Stimulated activated CD4-positive, alpha-beta T cell treated with anti-CD3 and anti-CD28 coated beads, Interleukin-1b, Interleukin-23, amount 100 ng/mL, for 48 hours (primary cell): ENCODE measurements at regions not wholly inside any gene's neighbourhood (a gene's known extent, or its start where the extent isn't known, plus 50 kb on each side); places are given as distances from the start of the nearest gene placed in this dataset.
"Not testable (repeated sequence)": the region's sequence is repeated elsewhere in the genome, so short reads cannot be mapped to it uniquely, and the experiment has no call there.

ENCODE experiments used
- DNase-seq: peaks from one replicate; pipeline ENCODE4 v3.0.0-alpha.2; 2020

GRCh38 chr2:238502088-238502810 lies 75.5 kb downstream of the ASB1 start:
- DNase-seq = no peak

DNA sequence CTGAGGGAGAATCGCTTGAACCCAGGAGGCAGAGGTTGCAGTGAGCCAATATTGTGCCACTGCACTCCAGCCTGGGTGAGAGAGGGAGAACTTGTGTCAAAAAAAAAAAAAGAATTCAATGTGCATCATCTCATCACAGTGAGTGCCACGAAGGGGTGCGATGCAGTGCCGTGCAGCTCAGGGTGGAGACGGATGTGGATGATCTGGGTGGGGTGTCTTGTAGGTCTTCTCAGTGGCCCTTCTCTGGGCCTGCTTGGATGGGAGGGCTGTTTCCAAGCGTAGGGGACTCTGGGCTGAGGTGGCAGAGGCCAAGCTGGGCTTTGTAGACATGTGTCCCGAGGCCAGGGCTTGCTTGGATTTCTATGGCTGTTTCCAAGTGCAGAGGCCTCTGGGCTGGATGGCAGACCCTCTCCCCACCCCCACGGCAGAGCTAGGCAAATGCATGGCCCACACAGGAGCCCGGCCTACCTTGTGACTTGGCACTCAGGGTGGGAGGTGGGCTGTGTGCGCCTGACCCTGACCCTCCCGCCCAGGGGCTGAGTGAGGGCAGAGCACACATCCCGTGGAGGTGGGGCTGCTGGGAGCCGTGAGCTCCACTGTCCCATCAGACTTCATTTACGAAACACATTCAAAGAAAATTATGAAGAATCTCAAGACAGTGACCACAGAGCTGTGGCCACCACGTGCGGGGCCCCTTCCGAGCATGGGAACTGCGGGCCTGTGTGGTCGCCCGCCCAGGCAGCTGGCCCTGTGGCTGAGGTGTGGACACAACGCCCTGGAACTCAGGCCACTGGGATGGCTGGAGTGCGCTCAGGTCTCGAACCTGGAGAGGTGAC lies 76.4 kb downstream of the ASB1 start:
- no peak for DNase-seq

- no peak for DNase-seq
Observed at GRCh38 chr2:238504181-238504931, 77.6 kb downstream of the ASB1 start.

DNA sequence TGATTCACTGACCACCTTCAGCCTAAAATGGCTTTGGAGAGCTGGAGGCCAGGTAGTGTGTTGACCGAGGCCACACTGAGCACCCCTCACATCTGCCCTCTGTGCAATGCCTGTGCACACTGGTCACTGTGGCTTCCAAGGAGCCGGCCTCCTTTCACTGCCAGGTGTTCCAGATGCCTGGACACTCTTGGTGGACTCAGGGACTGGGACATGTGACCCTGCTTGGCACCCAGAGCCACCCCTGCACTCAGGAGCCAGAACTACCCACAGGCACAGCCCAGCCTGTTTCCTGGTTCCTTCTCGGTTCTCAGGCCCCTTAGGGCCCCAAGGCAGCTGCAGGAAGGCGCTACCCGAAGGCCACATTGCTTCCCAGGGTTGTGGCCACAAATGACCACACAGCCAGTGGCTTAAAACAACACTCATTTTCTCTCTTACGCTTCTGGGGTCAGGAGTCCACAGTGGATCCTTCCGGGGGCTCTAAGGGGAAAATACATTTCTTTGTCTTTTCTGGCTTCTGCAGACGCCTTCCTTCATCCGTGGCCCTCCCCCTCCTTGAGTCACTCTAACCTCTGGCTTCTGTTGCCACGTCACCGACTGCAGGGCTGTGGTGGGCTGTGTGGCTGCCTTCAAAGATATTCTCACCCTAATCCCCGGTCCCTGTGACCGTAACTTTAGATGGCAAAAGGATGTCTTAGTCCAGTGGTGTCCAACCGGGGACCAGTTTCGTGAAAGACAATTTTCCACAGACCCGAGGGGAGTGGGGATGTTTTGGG lies 78.6 kb downstream of the ASB1 start:
- DNase-seq = no peak

- no peak for DNase-seq
Observed at GRCh38 chr2:238505892-238506280, 79.2 kb downstream of the ASB1 start.

DNA sequence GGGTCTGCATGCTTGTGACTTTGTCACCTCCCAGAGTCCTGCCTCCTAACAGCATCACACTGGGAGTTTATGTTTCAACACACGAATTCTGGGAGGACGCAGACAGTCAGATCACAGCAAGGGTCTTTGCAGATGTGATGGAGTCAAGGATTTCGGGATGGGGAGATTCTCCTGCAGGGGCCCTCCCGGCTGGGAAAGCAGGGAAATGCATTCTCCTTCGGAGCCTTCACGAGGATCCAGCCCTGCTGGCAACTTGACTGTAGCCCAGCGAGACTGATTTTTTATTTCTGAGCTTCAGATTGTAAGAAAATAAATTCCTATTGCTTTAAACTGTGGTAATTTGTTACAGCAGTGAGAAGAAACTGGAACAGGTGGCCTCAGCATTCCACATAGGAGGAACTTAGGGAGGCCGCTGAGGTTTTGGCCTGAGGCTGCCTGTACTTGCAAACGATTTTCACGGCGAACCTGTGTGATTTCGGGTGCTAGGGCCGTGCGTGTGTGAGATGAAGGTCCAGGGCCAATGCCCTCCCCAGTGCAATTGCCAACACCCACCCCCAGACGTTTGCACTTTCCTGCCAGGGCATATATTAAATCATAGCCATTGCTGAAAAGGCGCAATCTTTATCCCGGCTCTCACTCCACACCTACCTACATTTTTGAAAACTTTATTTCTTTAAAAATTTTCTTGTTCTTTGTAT lies 79.8 kb downstream of the ASB1 start:
- DNase-seq = no peak

- DNase-seq = no peak
Observed at GRCh38 chr2:238507836-238508235, 81.1 kb downstream of the ASB1 start.

DNA sequence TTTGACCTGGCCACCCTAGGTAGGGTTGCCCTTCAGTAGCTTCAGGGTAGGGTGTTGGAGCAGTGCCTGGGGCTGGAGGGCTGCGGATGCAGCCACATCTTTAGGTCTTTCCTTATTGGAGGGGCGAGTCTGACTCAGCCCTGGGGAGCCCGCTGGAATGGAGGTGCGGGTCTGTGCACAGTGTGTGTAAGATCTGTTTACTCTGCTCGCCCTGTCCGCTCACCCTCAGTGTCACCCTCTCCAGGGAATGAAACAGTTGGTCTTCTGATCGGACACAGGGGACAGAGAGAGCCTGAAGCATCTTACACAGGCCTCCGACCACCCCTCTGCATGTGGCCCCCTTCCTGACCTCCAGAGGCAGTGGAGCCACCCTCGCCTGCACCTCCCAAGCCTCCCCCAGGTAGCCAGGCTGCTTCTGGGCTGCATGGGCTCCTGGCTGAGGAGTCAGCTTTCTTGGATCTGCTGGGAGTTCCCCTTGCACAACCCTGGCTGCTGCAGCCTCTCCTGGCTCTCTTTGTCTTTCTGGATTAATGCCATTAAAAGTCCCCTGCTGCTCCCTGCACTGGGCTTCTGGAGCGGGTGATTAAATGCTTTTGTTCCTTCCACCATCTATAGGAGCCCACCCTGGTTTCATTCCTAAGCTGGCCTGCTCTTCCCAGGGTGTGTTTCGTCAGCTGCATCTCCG lies 82.6 kb downstream of the ASB1 start:
- DNase-seq = no peak

DNA sequence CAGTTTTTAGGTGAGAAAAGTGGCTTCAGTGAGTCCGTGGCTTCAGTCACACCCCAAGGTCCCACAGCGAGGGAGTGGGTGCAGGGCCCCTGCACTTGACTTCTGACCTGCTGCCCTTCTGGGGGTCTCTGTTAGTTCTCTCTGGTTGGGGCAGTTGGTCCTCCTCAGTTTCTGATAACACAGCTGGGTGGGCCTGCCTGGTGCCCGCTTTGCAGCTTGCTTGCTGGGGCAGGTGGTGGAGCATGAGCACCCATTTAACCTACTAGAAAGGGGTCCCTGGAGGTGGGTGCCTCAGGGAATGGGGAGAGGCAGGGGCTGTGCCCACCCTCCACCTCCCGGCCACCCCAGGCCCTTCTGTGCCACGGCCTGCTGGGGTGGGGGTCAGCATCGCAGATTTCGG lies 83.2 kb downstream of the ASB1 start:
- no peak for DNase-seq

DNA sequence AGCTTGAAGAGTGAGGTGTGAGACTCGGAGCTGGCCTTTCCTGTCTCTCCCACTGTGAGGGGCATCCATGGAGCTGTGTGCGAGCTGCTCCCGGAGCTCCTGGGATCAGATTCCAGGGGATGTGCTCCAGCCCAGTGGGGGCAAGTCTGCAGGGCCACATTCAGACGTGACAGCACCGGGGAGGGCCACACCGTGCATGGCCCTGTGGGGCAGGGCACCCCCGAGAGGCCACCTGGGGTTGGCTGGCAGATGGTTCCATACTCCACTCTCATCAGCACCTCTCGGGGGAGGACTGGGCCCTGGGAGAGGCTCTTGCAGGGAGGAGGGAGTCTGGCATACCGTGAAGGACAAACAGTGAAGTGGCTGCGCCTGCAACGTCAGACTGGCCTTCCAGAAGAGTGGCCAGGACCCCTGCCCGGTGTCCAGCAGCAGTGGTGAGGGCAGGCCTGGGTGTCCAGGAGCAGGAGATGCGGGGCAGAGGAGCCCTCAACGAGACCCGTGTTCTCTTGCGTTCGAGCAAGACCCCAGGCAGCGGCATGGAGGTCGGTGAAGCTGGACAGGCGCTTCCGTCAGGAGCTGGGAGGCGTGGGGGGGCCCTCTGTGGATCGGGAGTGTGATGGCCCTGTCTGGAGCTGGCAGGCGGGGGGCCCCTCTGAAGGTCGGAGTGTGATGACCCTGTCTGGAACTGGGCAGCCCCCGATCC lies 84.3 kb downstream of the ASB1 start:
- DNase-seq = no peak

DNA sequence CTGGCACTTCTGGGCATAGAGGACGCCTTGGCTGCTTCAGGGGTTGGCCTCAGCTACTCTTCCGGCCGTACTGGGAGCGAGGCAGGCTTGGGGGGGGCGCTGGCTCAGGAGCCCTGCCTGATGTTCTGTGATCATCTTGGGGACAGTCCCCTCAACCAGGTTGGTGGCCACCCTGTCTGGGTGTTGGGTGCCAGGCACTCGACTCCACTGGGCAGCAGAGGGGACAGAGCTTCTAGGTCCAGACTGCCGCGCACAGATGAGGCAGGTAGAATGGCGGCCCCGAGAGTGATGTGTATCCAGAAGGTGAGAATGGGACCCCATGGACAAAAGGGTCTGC lies 84.9 kb downstream of the ASB1 start:
- DNase-seq = no peak

GRCh38 chr2:238512247-238512867 lies 85.6 kb downstream of the ASB1 start:
- no peak for DNase-seq

DNA sequence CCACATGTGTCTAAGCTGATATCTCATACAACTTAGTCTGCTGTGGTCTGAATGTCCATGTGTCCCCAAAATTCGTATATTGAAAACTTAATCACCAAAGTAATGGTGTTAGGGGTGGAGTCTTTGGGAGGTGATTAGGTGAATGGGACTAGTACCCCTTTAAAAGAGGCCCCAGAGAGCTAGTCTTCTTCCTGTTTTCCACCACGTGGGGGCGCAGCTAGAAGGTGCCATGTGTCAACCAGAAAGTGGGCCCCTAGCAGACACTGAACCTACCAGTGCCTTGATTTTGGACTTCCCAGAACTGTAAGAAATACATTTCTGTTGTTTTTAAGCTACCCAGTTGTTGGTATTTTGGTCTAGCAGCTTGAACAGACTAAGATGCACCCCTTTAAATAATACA lies 86.6 kb downstream of the ASB1 start:
- peak; percentile 52 for DNase-seq

DNA sequence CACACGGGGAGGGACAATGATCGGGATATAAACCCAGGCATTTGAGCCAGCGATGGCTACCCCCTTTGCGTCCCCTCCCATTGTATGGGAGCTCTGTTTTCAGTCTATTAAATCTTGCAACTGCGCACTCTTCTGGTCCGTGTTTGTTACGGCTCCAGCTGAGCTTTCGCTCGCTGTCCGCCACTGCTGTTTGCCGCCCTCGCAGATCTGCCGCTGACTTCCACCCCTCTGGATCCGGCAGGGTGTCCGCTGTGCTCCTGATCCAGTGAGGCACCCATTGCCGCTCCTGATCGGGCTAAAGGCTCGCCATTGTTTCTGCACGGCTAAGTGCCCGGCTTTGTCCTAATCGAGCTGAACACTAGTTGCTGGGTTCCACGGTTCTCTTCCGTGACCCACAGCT lies 87.3 kb downstream of the ASB1 start:
- not testable (repeated sequence) for DNase-seq

GRCh38 chr2:238515377-238515776 lies 88.7 kb downstream of the ASB1 start:
- DNase-seq = no peak

- no peak for DNase-seq
Observed at GRCh38 chr2:238517209-238517608, 90.5 kb downstream of the ASB1 start.

- DNase-seq = no peak
Observed at GRCh38 chr2:238518172-238518820, 91.6 kb downstream of the ASB1 start.

GRCh38 chr2:238518821-238519186 lies 92.1 kb downstream of the ASB1 start:
- no peak for DNase-seq

DNA sequence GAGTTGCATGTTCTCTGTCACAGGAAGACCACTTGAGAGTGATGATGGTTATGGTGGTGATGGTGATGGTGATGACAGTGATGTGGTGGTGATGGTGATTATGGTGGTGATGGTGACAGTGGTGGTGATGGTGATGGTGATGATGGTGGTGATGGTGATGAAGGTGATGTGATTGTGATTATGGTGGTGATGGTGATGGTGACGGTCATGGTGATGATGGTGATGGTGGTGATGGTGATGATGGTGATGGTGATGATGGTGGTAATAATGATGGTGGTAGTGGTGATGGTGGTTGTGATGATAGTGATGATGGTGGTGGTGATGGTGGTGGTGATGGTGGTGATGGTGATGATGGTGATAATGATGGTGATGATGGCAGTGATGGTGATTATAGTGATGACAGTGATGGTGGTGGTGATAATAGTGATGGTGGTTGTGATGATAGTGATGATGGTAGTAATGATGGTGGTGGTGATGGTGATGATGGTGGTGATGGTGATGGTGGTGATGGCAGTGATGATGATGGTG lies 93.7 kb downstream of the ASB1 start:
- DNase-seq = no peak

DNA sequence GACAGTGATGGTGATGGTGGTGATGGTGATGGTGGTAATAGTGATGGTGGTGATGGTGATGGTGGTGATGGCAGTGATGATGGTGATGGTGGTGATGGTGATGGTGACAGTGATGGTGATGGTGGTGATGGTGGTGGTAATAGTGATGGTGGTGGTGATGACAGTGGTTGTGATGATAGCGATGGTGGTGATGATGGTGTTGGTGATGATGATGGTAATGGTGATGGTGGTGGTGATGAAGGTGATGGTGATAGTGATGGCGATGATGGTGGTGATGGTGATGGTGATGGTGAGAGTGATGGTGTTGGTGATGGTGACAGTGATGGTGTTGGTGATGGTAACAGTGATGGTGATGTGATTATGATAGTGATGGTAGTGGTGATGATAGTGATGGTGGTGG lies 94.3 kb downstream of the ASB1 start:
- DNase-seq = no peak
